K562 (cell line): ENCODE measurements at regions not wholly inside any gene's neighbourhood (a gene's known extent, or its start where the extent isn't known, plus 50 kb on each side); places are given as distances from the start of the nearest gene placed in this dataset.

Experiments
- ATAC-seq: fragments of 200-7000 bp; cut with Tn5 transposase; 3 replicates; pipeline ENCODE4 v1.9.1; 2020; ENCODE audit warnings: moderate library complexity
- BruUV-seq: library from RNA; stranded (reverse); fragments of 400-500 nt; replicated peaks from 2 replicates; lab custom pipeline; 2021; lab: Mats Ljungman, UMichigan
- CTCF ChIA-PET: fragments of 300-600 bp; formaldehyde crosslinking; extraction: SDS; loops from one replicate; lab custom pipeline; 2021; ENCODE audit warnings: low intra/inter-chr PET ratio; lab: Yijun Ruan, JAX
- POLR2A ChIA-PET: fragments of 300-600, 350-650 bp; sonication (Branson Sonifier 250); formaldehyde crosslinking; extraction: SDS; loops from one replicate; lab custom pipeline; 2021; ENCODE audit warnings: antibody characterized with exemption, inconsistent platforms; lab: Yijun Ruan, JAX
- DNase-seq, 4 experiments: peaks; one replicate each; pipeline versions ENCODE4 v3.0.0 to v3.0.0-alpha.2; 2011 to 2018; ENCODE audit warnings: low spot score in 3 of 4, mixed read lengths in 3 of 4; ENCODE audit errors: extremely low read depth in 1 of 4
- FAIRE-seq: peaks from 2 replicates; lab custom pipeline; 2011; peaks lifted over from hg19 to GRCh38; lab: Jason Lieb, UNC
- H2AFZ ChIP-seq: 2 replicates; pipeline ENCODE4 v1.6.0; 2011; ENCODE audit warnings: low read depth, low read length, control low read depth, inconsistent platforms
- H3K27ac ChIP-seq: fragments of 200-600 bp; 3 replicates; pipeline ENCODE4 v1.8.0; 2011; ENCODE audit warnings: low read depth, mild to moderate bottlenecking, control low read depth, inconsistent platforms, low read length, moderate library complexity, mixed read lengths; ENCODE audit errors: extremely low read depth
- H3K27me3 ChIP-seq, 2 experiments: fragments of 300-600 bp in 1 of 2; 2 replicates in 1 of 2; 3 replicates in 1 of 2; pipeline versions ENCODE4 v1.6.0 to v1.8.0; 2011; ENCODE audit warnings: inconsistent platforms in 2 of 2, low read length in 2 of 2, mild to moderate bottlenecking in 1 of 2, mixed read lengths in 1 of 2, moderate library complexity in 1 of 2; ENCODE audit not compliant: control insufficient read depth in 2 of 2, insufficient read depth in 2 of 2
- H3K36me3 ChIP-seq: fragments of 300-600 bp; 3 replicates; pipeline ENCODE4 v1.8.0; 2011; ENCODE audit warnings: mild to moderate bottlenecking, low read length, inconsistent platforms; ENCODE audit not compliant: control insufficient read depth, insufficient read depth
- H3K4me1 ChIP-seq, 2 experiments: fragments of 200-600 bp in 1 of 2; replicated peaks in 1 of 2; 2 replicates in 1 of 2; 3 replicates in 1 of 2; pipeline versions ENCODE4 v1.5.1 to v1.8.0; 2011; ENCODE audit warnings: inconsistent platforms in 2 of 2, low read length in 2 of 2, mild to moderate bottlenecking in 1 of 2, mixed read lengths in 1 of 2, moderate library complexity in 1 of 2; ENCODE audit not compliant: control insufficient read depth in 2 of 2, insufficient read depth in 2 of 2
- H3K4me2 ChIP-seq: 2 replicates; pipeline ENCODE4 v1.6.1; 2011; ENCODE audit warnings: low read length, control low read depth, inconsistent platforms, mixed read lengths; ENCODE audit not compliant: insufficient read depth
- H3K4me3 ChIP-seq: fragments of 200-600 bp; sonication (generic), shearing (Covaris generic); 2 replicates; pipeline ENCODE4 v1.5.1; 2016; ENCODE audit warnings: control low read depth, inconsistent platforms
- H3K79me2 ChIP-seq: fragments of 200-600 bp; 3 replicates; pipeline ENCODE4 v1.8.0; 2011; ENCODE audit warnings: low read length, inconsistent platforms; ENCODE audit not compliant: control insufficient read depth, insufficient read depth
- H3K9ac ChIP-seq, 2 experiments: 2 replicates each; pipeline versions ENCODE4 v1.6.0 to v1.6.1; 2011; ENCODE audit warnings: low read depth in 2 of 2, low read length in 2 of 2, control low read depth in 1 of 2, inconsistent platforms in 1 of 2, mild to moderate bottlenecking in 1 of 2, mixed read lengths in 1 of 2; ENCODE audit not compliant: insufficient read depth in 1 of 2
- H3K9me1 ChIP-seq: one replicate; pipeline ENCODE4 v1.6.0; 2011; ENCODE audit warnings: inconsistent platforms, mild to moderate bottlenecking, low read length, moderate library complexity; ENCODE audit not compliant: control insufficient read depth, insufficient read depth
- H3K9me3 ChIP-seq: replicated peaks from 2 replicates; pipeline ENCODE4 v1.5.1; 2011; ENCODE audit warnings: low read depth, low read length, inconsistent platforms; ENCODE audit not compliant: control insufficient read depth, insufficient read depth
- H4K20me1 ChIP-seq: replicated peaks from 2 replicates; pipeline ENCODE4 v1.6.1; 2011; ENCODE audit warnings: low read length, inconsistent platforms, mixed read lengths; ENCODE audit not compliant: control insufficient read depth, insufficient read depth
- ARHGAP35 ChIP-seq: fragments of 450-650 bp; IDR thresholded peaks from 2 replicates; pipeline ENCODE4 v1.6.1; 2018; ENCODE audit not compliant: partially characterized antibody
- CHCHD3 ChIP-seq: fragments of 250-450 bp; sonication (Bioruptor Pico); IDR thresholded peaks from 2 replicates; pipeline ENCODE4 v2.1.2; 2022; ENCODE audit warnings: mild to moderate bottlenecking
- HNRNPL ChIP-seq: fragments of 200-400 bp; formaldehyde crosslinking; IDR thresholded peaks from 2 replicates; pipeline ENCODE4 v1.6.1; 2017; ENCODE audit warnings: low read depth, mild to moderate bottlenecking, low read length
- MAFF ChIP-seq: IDR thresholded peaks from 2 replicates; pipeline ENCODE4 v1.6.1; 2012; ENCODE audit warnings: low read length, improper control_type of control experiment
- MAFK ChIP-seq: IDR thresholded peaks from 2 replicates; pipeline ENCODE4 v1.6.1; 2011; ENCODE audit warnings: low read length, improper control_type of control experiment
- MCM5 ChIP-seq: fragments of 450-650 bp; IDR thresholded peaks from 2 replicates; pipeline ENCODE4 v1.6.1; 2016; ENCODE audit warnings: low read depth
- NR2C2 ChIP-seq, 2 experiments: fragments of 200-800 bp in 1 of 2; sonication (Bioruptor generic) in 1 of 2; sonication (generic) in 1 of 2; formaldehyde crosslinking in 1 of 2; IDR thresholded peaks; 2 replicates each; pipeline versions ENCODE4 v1.6.1 to v1.8.0; 2016 to 2022; ENCODE audit warnings: mild to moderate bottlenecking in 1 of 2, missing compliant biosample characterization in 1 of 2, missing genetic modification characterization in 1 of 2, missing genetic modification reagents in 1 of 2
- NUFIP1 ChIP-seq: fragments of 450-650 bp; IDR thresholded peaks from 2 replicates; pipeline ENCODE4 v1.6.1; 2018; ENCODE audit not compliant: partially characterized antibody
- RBM34 ChIP-seq: fragments of 200-400 bp; formaldehyde crosslinking; IDR thresholded peaks from 2 replicates; pipeline ENCODE4 v1.6.1; 2018; ENCODE audit warnings: low read length, borderline replicate concordance; ENCODE audit not compliant: insufficient read depth
- SMARCE1 ChIP-seq: fragments of 450-650 bp; IDR thresholded peaks from 2 replicates; pipeline ENCODE4 v1.7.1; 2016; ENCODE audit warnings: mild to moderate bottlenecking
- SNIP1 ChIP-seq: fragments of 450-650 bp; IDR thresholded peaks from 2 replicates; pipeline ENCODE4 v1.7.1; 2017; ENCODE audit warnings: low read depth, mild to moderate bottlenecking
- TFAM ChIP-seq: fragments of 250-450 bp; sonication (Bioruptor Pico); conservative IDR thresholded peaks from 2 replicates; pipeline ENCODE4 v1.5.0; 2021; ENCODE audit warnings: mild to moderate bottlenecking, moderate library complexity
- TOE1 ChIP-seq, 2 experiments: fragments of 450-650 bp in 1 of 2; sonication (generic) in 1 of 2; formaldehyde crosslinking in 1 of 2; IDR thresholded peaks; 2 replicates each; pipeline versions ENCODE4 v1.7.1 to v1.8.0; 2016 to 2022; ENCODE audit warnings: borderline replicate concordance in 2 of 2, mild to moderate bottlenecking in 2 of 2, antibody characterized with exemption in 1 of 2, inconsistent platforms in 1 of 2, low read depth in 1 of 2, missing genetic modification reagents in 1 of 2, moderate library complexity in 1 of 2
- ZNF146 ChIP-seq: IDR thresholded peaks from one replicate; pipeline ENCODE4 v1.6.1; 2018; ENCODE audit warnings: missing compliant biosample characterization; ENCODE audit not compliant: unreplicated experiment
- ZNF184 ChIP-seq: sonication (generic); formaldehyde crosslinking; IDR thresholded peaks from 2 replicates; pipeline ENCODE4 v1.5.0; 2020; ENCODE audit warnings: missing genetic modification reagents
- ZNF197 ChIP-seq: fragments of 200-800 bp; sonication (Bioruptor generic); IDR thresholded peaks from 2 replicates; pipeline ENCODE4 v1.6.1; 2016; ENCODE audit warnings: low read depth, missing genetic modification characterization, missing compliant biosample characterization
- ZNF316 ChIP-seq: fragments of 450-650 bp; IDR thresholded peaks from 2 replicates; pipeline ENCODE4 v1.6.1; 2016
- ZNF561 ChIP-seq: fragments of 450-650 bp; formaldehyde crosslinking; conservative IDR thresholded peaks from 2 replicates; pipeline ENCODE4 v1.4.0; 2020; ENCODE audit warnings: mild to moderate bottlenecking, moderate library complexity
- ZNF780A ChIP-seq: fragments of 250-450 bp; sonication (Bioruptor Pico); IDR thresholded peaks from 2 replicates; pipeline ENCODE4 v1.5.0; 2021; ENCODE audit warnings: mild to moderate bottlenecking
- WGBS: fragments of 100-300 bp; shearing (Covaris generic); methylation state at CpG from one replicate; pipeline ENCODE4 v1.1.6; 2016; ENCODE audit warnings: low coverage, mixed read lengths; ENCODE audit not compliant: insufficient coverage; ENCODE audit errors: missing lambda C conversion rate; 5-methylcytosine and 5-hydroxymethylcytosine counted together
- in situ Hi-C: fragments of 300-500 bp; cut with MboI; formaldehyde crosslinking; loops from 4 replicates; pipeline ENCODE4 v1.15.0; 2018; ENCODE audit warnings: inconsistent platforms, mixed read lengths
- intact Hi-C: fragments of 100-400 bp; cut with micrococcal nuclease; formaldehyde crosslinking; loops from 2 replicates; pipeline ENCODE4 v1.14.2; 2022
- TF ChIP-seq, protein P1 (sequence below): fragments of 250-450 bp; sonication (Bioruptor Pico); IDR thresholded peaks from 2 replicates; pipeline ENCODE4 v1.8.0; 2021; ENCODE audit warnings: borderline replicate concordance, mild to moderate bottlenecking, moderate library complexity; ENCODE audit not compliant: poor library complexity, severe bottlenecking
- TF ChIP-seq, protein P2 (sequence below): sonication (generic); formaldehyde crosslinking; IDR thresholded peaks from 2 replicates; pipeline ENCODE4 v1.8.1; 2023; ENCODE audit warnings: mild to moderate bottlenecking, missing genetic modification reagents

DNA sequence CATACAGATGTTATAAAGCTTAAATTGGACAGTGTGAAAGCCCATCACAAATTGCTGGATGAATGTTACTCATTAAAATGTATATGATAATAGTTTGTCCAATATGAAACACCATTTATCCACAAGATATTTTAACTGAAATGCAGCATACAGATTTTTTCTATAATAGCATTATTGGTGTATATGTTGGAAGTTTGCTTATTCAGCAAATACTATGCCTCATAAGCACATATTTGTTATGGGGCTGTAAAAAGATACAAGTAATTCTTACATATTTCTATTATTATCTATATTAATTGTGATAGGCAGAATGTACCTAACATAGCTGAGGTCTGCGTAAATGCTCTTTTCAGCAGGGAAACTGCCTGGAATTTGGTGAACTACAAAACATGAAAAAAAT is 790.5 kb downstream of the DIPK2A start (continued):
- TF ChIP-seq MAFK, result peak; percentile 52; the same call in 1 of the 2 replicates
- TF ChIP-seq NUFIP1, result no peak
- no peak for TF ChIP-seq SMARCE1
- TF ChIP-seq, protein P1, sequence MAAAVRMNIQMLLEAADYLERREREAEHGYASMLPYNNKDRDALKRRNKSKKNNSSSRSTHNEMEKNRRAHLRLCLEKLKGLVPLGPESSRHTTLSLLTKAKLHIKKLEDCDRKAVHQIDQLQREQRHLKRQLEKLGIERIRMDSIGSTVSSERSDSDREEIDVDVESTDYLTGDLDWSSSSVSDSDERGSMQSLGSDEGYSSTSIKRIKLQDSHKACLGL (CRISPR knock-in tag), result no peak
- no peak for TF ChIP-seq ZNF197 (CRISPR knock-in tag)
- TF ChIP-seq ZNF316, result peak; percentile 54; the same call in 1 of the 2 replicates
- no peak for TF ChIP-seq ZNF561
- TF ChIP-seq SNIP1, result no peak
- TF ChIP-seq ZNF780A (CRISPR knock-in tag), result no peak
- peak; percentile 43; the same call in 1 of the 2 replicates for TF ChIP-seq MAFF
- no peak for TF ChIP-seq MCM5
- no peak for TF ChIP-seq HNRNPL
- TF ChIP-seq ARHGAP35, result no peak
- no peak for TF ChIP-seq TFAM (CRISPR knock-in tag)

DNA sequence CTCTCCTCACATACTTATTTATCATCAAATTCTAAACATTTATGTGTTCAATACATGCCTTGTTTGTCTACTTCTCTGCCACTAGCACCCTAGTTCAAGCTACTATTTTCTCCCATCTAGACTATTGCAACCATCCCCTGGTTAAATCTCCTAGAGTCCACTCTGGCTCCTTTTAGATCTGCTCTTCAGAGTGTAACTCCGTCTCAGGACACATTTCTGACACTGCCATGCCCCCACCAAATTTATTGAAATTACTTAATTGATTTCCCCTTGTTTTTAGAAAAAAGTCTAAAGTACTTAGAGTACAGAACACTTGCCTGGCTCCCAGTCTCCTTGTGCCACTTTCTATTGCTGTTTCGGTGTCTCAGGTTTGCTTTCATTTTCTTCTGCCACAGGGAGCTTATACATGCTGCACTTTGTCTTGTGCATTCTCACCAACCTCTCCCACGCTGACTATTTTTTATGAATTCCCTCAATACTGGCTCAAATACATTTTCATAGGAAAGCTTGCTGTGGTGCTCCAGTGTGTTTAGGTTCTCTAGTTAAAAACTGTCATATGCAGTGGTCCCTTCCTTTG is 792.3 kb downstream of the DIPK2A start:
- FAIRE-seq, result no peak
- CTCF ChIA-PET, result no interaction called here
- no peak for TF ChIP-seq ZNF780A (CRISPR knock-in tag)
- TF ChIP-seq NR2C2 (CRISPR knock-in tag; IDR thresholded peaks at IDR 0.05), result no peak
- no peak for TF ChIP-seq NR2C2 (tag; IDR thresholded peaks at IDR 0.05)
- TF ChIP-seq RBM34, result no peak
- no peak for TF ChIP-seq TOE1 (IDR thresholded peaks at IDR 0.05; ENCODE audit: borderline replicate concordance)
- TF ChIP-seq TOE1 (CRISPR knock-in tag; IDR thresholded peaks at IDR 0.05; ENCODE audit: borderline replicate concordance, low read depth), result no peak
- no peak for TF ChIP-seq CHCHD3
- TF ChIP-seq, protein P2, sequence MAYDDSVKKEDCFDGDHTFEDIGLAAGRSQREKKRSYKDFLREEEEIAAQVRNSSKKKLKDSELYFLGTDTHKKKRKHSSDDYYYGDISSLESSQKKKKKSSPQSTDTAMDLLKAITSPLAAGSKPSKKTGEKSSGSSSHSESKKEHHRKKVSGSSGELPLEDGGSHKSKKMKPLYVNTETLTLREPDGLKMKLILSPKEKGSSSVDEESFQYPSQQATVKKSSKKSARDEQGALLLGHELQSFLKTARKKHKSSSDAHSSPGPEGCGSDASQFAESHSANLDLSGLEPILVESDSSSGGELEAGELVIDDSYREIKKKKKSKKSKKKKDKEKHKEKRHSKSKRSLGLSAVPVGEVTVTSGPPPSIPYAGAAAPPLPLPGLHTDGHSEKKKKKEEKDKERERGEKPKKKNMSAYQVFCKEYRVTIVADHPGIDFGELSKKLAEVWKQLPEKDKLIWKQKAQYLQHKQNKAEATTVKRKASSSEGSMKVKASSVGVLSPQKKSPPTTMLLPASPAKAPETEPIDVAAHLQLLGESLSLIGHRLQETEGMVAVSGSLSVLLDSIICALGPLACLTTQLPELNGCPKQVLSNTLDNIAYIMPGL, result no peak
- TF ChIP-seq ZNF146 (CRISPR knock-in tag), result no peak
- no peak for TF ChIP-seq ZNF184 (CRISPR knock-in tag)

More for the DNA sequence above, 792.3 kb downstream of the DIPK2A start:
- no peaks in the 10 kb centered on the region for H3K9me1 ChIP-seq
- no peak overlapping the region for H3K4me2 ChIP-seq
- DNase-seq (no peak), ATAC-seq (no peak)
- no peak overlapping the region for H3K4me3 ChIP-seq
- POLR2A ChIA-PET, result no interaction called here
- no peak overlapping the region for H2AFZ ChIP-seq
- no peak overlapping the region for H3K9ac ChIP-seq
- in situ Hi-C loops (no loop called here), intact Hi-C loops (no loop called here)
- H4K20me1 ChIP-seq, result no peaks in the 10 kb centered on the region
- H3K27me3 ChIP-seq, result no peaks in the 10 kb centered on the region
- no peaks in the 10 kb centered on the region for H3K9me3 ChIP-seq
- no peak overlapping the region for H3K27ac ChIP-seq
- no peaks in the 10 kb centered on the region for H3K4me1 ChIP-seq
- no peaks in the 10 kb centered on the region for H3K79me2 ChIP-seq
- no TSS peak for BruUV-seq
- 0% methylated on average over 3 of the region's 3 CpGs for WGBS
- no peaks in the 10 kb centered on the region for H3K36me3 ChIP-seq
